LNCAP (cell line): ENCODE measurements at regions not wholly inside any gene's neighbourhood (a gene's known extent, or its start where the extent isn't known, plus 50 kb on each side); places are given as distances from the start of the nearest gene placed in this dataset.

Experiments
- CTCF ChIP-seq: fragments of 450-650 bp; IDR thresholded peaks from 2 replicates; pipeline ENCODE4 v1.5.1; 2017; ENCODE audit warnings: mild to moderate bottlenecking

DNA sequence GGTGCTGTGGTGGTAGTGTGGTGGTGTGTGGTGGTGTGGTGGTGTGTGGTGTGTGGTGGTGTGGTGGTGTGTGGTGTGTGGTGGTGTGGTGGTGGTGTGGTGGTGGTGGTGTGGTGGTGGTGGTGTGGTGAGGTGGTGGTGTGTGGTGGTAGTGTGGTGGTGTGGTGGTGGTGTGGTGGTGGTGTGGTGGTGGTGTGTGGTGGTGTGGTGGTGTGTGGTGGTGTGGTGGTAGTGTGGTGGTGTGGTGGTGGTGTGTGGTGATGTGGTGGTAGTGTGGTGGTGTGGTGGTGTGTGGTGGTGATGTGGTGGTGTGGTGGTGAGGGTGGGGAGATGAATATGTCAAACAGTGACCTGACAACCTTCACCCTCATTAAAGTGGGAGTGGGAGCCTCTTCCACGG, 55.6 kb upstream of the DLGAP1 start:
- TF ChIP-seq CTCF, result no peak

DNA sequence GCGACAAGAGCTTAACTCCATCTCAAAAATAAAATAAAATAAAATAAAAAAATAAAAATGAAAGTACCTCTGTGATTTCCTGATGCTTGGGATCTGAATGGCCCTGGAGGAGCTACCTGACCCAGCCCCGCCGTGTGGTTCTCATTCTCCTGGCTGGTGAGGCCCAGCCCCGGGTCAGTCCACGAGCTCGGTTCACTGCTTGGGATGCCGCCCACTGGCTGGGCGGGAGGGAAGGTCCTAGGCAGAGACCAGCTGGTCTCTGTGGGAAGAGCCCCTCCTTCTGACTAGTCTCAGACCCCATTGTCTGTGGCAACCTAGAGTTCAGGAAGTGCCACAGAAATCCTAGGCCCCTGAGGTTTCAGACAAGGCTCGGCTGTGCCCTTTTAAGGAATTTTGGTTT, 55.1 kb upstream of the DLGAP1 start:
- no peak for TF ChIP-seq CTCF
